Smooth muscle cell (in vitro differentiated cells): ENCODE measurements at regions not wholly inside any gene's neighbourhood (a gene's known extent, or its start where the extent isn't known, plus 50 kb on each side); places are given as distances from the start of the nearest gene placed in this dataset.

Source experiments
- DNase-seq: peaks from one replicate; lab custom pipeline; 2025; ENCODE audit not compliant: unreplicated experiment; lab: John Stamatoyannopoulos, UW
- H2AFZ ChIP-seq: fragments of 200-600 bp; sonication (generic); 2 replicates; pipeline ENCODE4 v1.6.0; 2016; ENCODE audit warnings: antibody characterized with exemption, low read depth, mild to moderate bottlenecking
- H3F3A ChIP-seq: fragments of 200-600 bp; sonication (generic); 2 replicates; pipeline ENCODE4 v1.6.0; 2017; ENCODE audit warnings: antibody characterized with exemption, low read depth
- H3K27ac ChIP-seq: fragments of 200-600 bp; sonication (generic); 2 replicates; pipeline ENCODE4 v1.5.1; 2016; ENCODE audit warnings: low read depth, mild to moderate bottlenecking
- H3K27me3 ChIP-seq: fragments of 200-600 bp; sonication (generic); 2 replicates; pipeline ENCODE4 v1.6.1; 2016; ENCODE audit warnings: low read depth, mild to moderate bottlenecking
- H3K36me3 ChIP-seq: fragments of 200-600 bp; sonication (generic); 2 replicates; pipeline ENCODE4 v1.5.1; 2016; ENCODE audit warnings: low read depth
- H3K4me1 ChIP-seq: fragments of 200-600 bp; sonication (generic); 2 replicates; pipeline ENCODE4 v1.5.1; 2016; ENCODE audit warnings: low read depth
- H3K4me2 ChIP-seq: fragments of 200-600 bp; sonication (generic); 2 replicates; pipeline ENCODE4 v1.6.0; 2016; ENCODE audit warnings: mild to moderate bottlenecking
- H3K4me3 ChIP-seq: fragments of 200-600 bp; sonication (generic); 2 replicates; pipeline ENCODE4 v1.5.1; 2016; ENCODE audit warnings: mild to moderate bottlenecking
- H3K79me2 ChIP-seq: fragments of 200-600 bp; sonication (generic); 2 replicates; pipeline ENCODE4 v1.6.0; 2016; ENCODE audit warnings: low read depth, mild to moderate bottlenecking
- H3K9ac ChIP-seq: fragments of 200-600 bp; sonication (generic); 2 replicates; pipeline ENCODE4 v1.6.0; 2016; ENCODE audit warnings: low read depth
- H3K9me3 ChIP-seq: fragments of 200-600 bp; sonication (generic); replicated peaks from 2 replicates; pipeline ENCODE4 v1.5.1; 2016; ENCODE audit warnings: low read depth
- H4K20me1 ChIP-seq: fragments of 200-600 bp; sonication (generic); 2 replicates; pipeline ENCODE4 v1.6.0; 2016; ENCODE audit warnings: low read depth
- WGBS: methylation state at CpG from one replicate; pipeline ENCODE4 v1.1.7; 2016; ENCODE audit warnings: low lambda C conversion rate; 5-methylcytosine and 5-hydroxymethylcytosine counted together
- TF ChIP-seq, protein P1 (sequence below): fragments of 200-600 bp; sonication (generic); IDR thresholded peaks from 2 replicates; pipeline ENCODE4 v1.5.1; 2017; ENCODE audit warnings: borderline replicate concordance, mild to moderate bottlenecking, antibody characterized with exemption; ENCODE audit not compliant: insufficient read depth, poor library complexity, severe bottlenecking

- H3K36me3 ChIP-seq = no peaks in the 10 kb centered on the region
- TF ChIP-seq, protein P1, sequence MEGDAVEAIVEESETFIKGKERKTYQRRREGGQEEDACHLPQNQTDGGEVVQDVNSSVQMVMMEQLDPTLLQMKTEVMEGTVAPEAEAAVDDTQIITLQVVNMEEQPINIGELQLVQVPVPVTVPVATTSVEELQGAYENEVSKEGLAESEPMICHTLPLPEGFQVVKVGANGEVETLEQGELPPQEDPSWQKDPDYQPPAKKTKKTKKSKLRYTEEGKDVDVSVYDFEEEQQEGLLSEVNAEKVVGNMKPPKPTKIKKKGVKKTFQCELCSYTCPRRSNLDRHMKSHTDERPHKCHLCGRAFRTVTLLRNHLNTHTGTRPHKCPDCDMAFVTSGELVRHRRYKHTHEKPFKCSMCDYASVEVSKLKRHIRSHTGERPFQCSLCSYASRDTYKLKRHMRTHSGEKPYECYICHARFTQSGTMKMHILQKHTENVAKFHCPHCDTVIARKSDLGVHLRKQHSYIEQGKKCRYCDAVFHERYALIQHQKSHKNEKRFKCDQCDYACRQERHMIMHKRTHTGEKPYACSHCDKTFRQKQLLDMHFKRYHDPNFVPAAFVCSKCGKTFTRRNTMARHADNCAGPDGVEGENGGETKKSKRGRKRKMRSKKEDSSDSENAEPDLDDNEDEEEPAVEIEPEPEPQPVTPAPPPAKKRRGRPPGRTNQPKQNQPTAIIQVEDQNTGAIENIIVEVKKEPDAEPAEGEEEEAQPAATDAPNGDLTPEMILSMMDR = no peak
- H2AFZ ChIP-seq = no peak overlapping the region
- no peaks in the 10 kb centered on the region for H3F3A ChIP-seq
- H3K27ac ChIP-seq = no peak overlapping the region
- no peaks in the 10 kb centered on the region for H3K79me2 ChIP-seq
- no peak for DNase-seq
- H3K9me3 ChIP-seq = no peaks in the 10 kb centered on the region
- H4K20me1 ChIP-seq = no peaks in the 10 kb centered on the region
- H3K4me3 ChIP-seq = no peak overlapping the region
- no peak overlapping the region for H3K9ac ChIP-seq
- no peaks in the 10 kb centered on the region for H3K27me3 ChIP-seq
- no peak overlapping the region for H3K4me2 ChIP-seq
- 4% methylated on average over 1 of the region's 1 CpG for WGBS
- H3K4me1 ChIP-seq = no peaks in the 10 kb centered on the region
Measured at GRCh38 chr6:9553002-9553401, 861.9 kb downstream of the TFAP2A start.

DNA sequence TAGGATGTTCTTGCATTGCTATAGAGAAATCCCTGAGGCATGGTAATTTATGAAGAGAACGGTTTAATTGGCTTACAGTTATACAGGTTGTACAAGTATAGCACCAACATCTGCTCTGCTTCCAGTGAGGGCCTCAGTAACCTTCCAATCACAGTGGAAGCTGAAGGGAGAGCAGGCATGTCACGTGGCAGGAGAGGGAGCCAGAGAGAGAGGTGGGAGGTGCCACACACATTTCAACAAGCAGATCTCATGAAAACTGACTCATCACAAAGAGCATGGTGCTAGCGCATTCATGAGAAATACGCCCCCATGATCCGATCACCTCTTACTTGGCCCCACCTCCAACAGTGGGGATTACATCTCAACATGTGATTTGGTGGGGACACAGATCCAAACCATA, 871.2 kb downstream of the TFAP2A start:
- 86% methylated on average over 5 of the region's 5 CpGs for WGBS
- H3K4me1 ChIP-seq = no peaks in the 10 kb centered on the region
- TF ChIP-seq, protein P1 = no peak

GRCh38 chr6:9540534-9541126, 874.2 kb downstream of the TFAP2A start:
- no peak overlapping the region for H3K4me2 ChIP-seq
- no peaks in the 10 kb centered on the region for H3K4me1 ChIP-seq
- no peak for DNase-seq
- H2AFZ ChIP-seq = no peak overlapping the region
- H3K36me3 ChIP-seq = no peaks in the 10 kb centered on the region
- H3K79me2 ChIP-seq = no peaks in the 10 kb centered on the region
- no peak overlapping the region for H3K4me3 ChIP-seq
- 49% methylated on average over 2 of the region's 2 CpGs for WGBS
- H3K27me3 ChIP-seq = no peaks in the 10 kb centered on the region
- no peak overlapping the region for H3K27ac ChIP-seq
- no peak overlapping the region for H3K9ac ChIP-seq
- no peaks in the 10 kb centered on the region for H4K20me1 ChIP-seq
- TF ChIP-seq, protein P1 = peak; percentile 94
- H3K9me3 ChIP-seq = no peaks in the 10 kb centered on the region
- H3F3A ChIP-seq = no peaks in the 10 kb centered on the region

More for the DNA sequence above, 871.2 kb downstream of the TFAP2A start:
- no peaks in the 10 kb centered on the region for H4K20me1 ChIP-seq
- no peak overlapping the region for H2AFZ ChIP-seq
- no peak overlapping the region for H3K27ac ChIP-seq
- no peak overlapping the region for H3K4me2 ChIP-seq
- H3F3A ChIP-seq = no peaks in the 10 kb centered on the region
- no peaks in the 10 kb centered on the region for H3K36me3 ChIP-seq
- no peaks in the 10 kb centered on the region for H3K9me3 ChIP-seq
- H3K9ac ChIP-seq = no peak overlapping the region
- H3K79me2 ChIP-seq = no peaks in the 10 kb centered on the region
- H3K4me3 ChIP-seq = no peak overlapping the region
- H3K27me3 ChIP-seq = no peaks in the 10 kb centered on the region
- DNase-seq = no peak

GRCh38 chr6:9540126-9540525, 874.7 kb downstream of the TFAP2A start:
- Histone ChIP-seq H3K4me1 (no peaks in the 10 kb centered on the region), H3K27ac (no peak overlapping the region), H2AFZ (no peak overlapping the region), H3K79me2 (no peaks in the 10 kb centered on the region), H3K9me3 (no peaks in the 10 kb centered on the region), H3K9ac (no peak overlapping the region), H3K4me3 (no peak overlapping the region), H4K20me1 (no peaks in the 10 kb centered on the region), H3K27me3 (no peaks in the 10 kb centered on the region), H3K36me3 (no peaks in the 10 kb centered on the region), H3K4me2 (no peak overlapping the region), H3F3A (no peaks in the 10 kb centered on the region)
- DNase-seq = no peak
- TF ChIP-seq, protein P1 = no peak
